A549 (cell line): ENCODE measurements at regions not wholly inside any gene's neighbourhood (a gene's known extent, or its start where the extent isn't known, plus 50 kb on each side); places are given as distances from the start of the nearest gene placed in this dataset.

Experiments
- ATAC-seq, 2 experiments: fragments of 200-7000 bp in 1 of 2; fragments of >200 bp in 1 of 2; cut with Nextera tagmentation in 1 of 2; cut with Tn5 transposase in 1 of 2; 3 replicates each; pipeline versions ENCODE4 v1.8.0 to v1.9.1; 2018 to 2020; ENCODE audit warnings: mild to moderate bottlenecking in 1 of 2, moderate library complexity in 1 of 2
- CTCF ChIA-PET: fragments of 300-600 bp; sonication (Branson Sonifier 250); formaldehyde crosslinking; extraction: SDS; loops from one replicate; lab custom pipeline; 2021; ENCODE audit warnings: antibody characterized with exemption, inconsistent platforms; lab: Yijun Ruan, JAX
- POLR2A ChIA-PET: fragments of 350-600 bp; formaldehyde crosslinking; extraction: SDS; loops from one replicate; lab custom pipeline; 2021; ENCODE audit warnings: antibody characterized with exemption, inconsistent platforms; lab: Yijun Ruan, JAX
- DNase-seq, 2 experiments: peaks; one replicate each; pipeline versions ENCODE4 v3.0.0 to v3.0.0-alpha.2; 2011 to 2016; ENCODE audit warnings: low read depth in 1 of 2, low spot score in 1 of 2
- FAIRE-seq: peaks from 2 replicates; lab custom pipeline; 2011; peaks lifted over from hg19 to GRCh38; lab: Jason Lieb, UNC
- H3K27ac ChIP-seq, 2 experiments: fragments of >200 bp; sonication (Bioruptor Twin); formaldehyde crosslinking; 3 replicates each; pipeline ENCODE4 v1.5.1; 2016 to 2017
- H3K4me1 ChIP-seq: fragments of >200 bp; sonication (Bioruptor Twin); formaldehyde crosslinking; 3 replicates; pipeline ENCODE4 v1.6.1; 2016
- H3K4me2 ChIP-seq: fragments of >200 bp; sonication (Bioruptor Twin); formaldehyde crosslinking; 3 replicates; pipeline ENCODE4 v1.6.1; 2016
- H3K4me3 ChIP-seq: fragments of >200 bp; sonication (Bioruptor Twin); formaldehyde crosslinking; 3 replicates; pipeline ENCODE4 v1.5.1; 2016
- H3K9me3 ChIP-seq: fragments of >200 bp; sonication (Bioruptor Twin); formaldehyde crosslinking; 3 replicates; pipeline ENCODE4 v1.6.1; 2016
- BHLHE40 ChIP-seq: IDR thresholded peaks from 2 replicates; pipeline ENCODE4 v1.6.1; 2012; ENCODE audit warnings: low read depth, low read length, inconsistent platforms
- CBX2 ChIP-seq: fragments of 200-600 bp; sonication (generic); IDR thresholded peaks from 2 replicates; pipeline ENCODE4 v1.6.1; 2016; ENCODE audit warnings: low read depth, mild to moderate bottlenecking, borderline replicate concordance
- CBX8 ChIP-seq: fragments of 200-600 bp; sonication (generic); IDR thresholded peaks from 2 replicates; pipeline ENCODE4 v1.6.1; 2016
- CHD2 ChIP-seq: fragments of 150-350 bp; IDR thresholded peaks from 2 replicates; pipeline ENCODE4 v1.6.1; 2014; ENCODE audit warnings: low read length; ENCODE audit not compliant: partially characterized antibody
- ELK1 ChIP-seq: fragments of 150-350 bp; IDR thresholded peaks from 2 replicates; pipeline ENCODE4 v1.6.1; 2014; ENCODE audit warnings: low read depth, mild to moderate bottlenecking, low read length
- FOSB ChIP-seq: fragments of 250-450 bp; sonication (Bioruptor Pico); IDR thresholded peaks from 2 replicates; pipeline ENCODE4 v1.5.0; 2020; ENCODE audit warnings: mild to moderate bottlenecking, moderate library complexity
- HDAC2 ChIP-seq: fragments of 200-600 bp; sonication (generic); IDR thresholded peaks from 2 replicates; pipeline ENCODE4 v1.6.1; 2016
- HEYL ChIP-seq: fragments of 250-450 bp; sonication (Bioruptor Pico); IDR thresholded peaks from 2 replicates; pipeline ENCODE4 v1.8.0; 2021; ENCODE audit warnings: mild to moderate bottlenecking, moderate library complexity
- HMGXB4 ChIP-seq: fragments of 250-450 bp; sonication (Bioruptor Pico); IDR thresholded peaks from 2 replicates; pipeline ENCODE4 v1.5.0; 2021; ENCODE audit warnings: mild to moderate bottlenecking, moderate library complexity, borderline replicate concordance
- HOXA7 ChIP-seq: fragments of 250-450 bp; sonication (Bioruptor Pico); IDR thresholded peaks from 2 replicates; pipeline ENCODE4 v1.5.0; 2020; ENCODE audit warnings: mild to moderate bottlenecking, moderate library complexity
- JUN ChIP-seq, 2 experiments: fragments of >200 bp; sonication (Bioruptor Twin); formaldehyde crosslinking; IDR thresholded peaks; 2 replicates in 1 of 2; 3 replicates in 1 of 2; pipeline ENCODE4 v1.6.1; 2016 to 2017
- JUNB ChIP-seq: fragments of >200 bp; sonication (Bioruptor Twin); formaldehyde crosslinking; IDR thresholded peaks from 2 replicates; pipeline ENCODE4 v1.6.1; 2016
- MAZ ChIP-seq: fragments of 150-350 bp; IDR thresholded peaks from 2 replicates; pipeline ENCODE4 v1.6.1; 2014; ENCODE audit warnings: antibody characterized with exemption, low read depth, low read length, borderline replicate concordance
- NFE2L2 ChIP-seq: fragments of 150-350 bp; conservative IDR thresholded peaks from 2 replicates; pipeline ENCODE4 v1.6.1; 2014; ENCODE audit warnings: low read length
- NPAS2 ChIP-seq: fragments of 250-450 bp; sonication (Bioruptor Pico); IDR thresholded peaks from 2 replicates; pipeline ENCODE4 v1.8.0; 2022; ENCODE audit warnings: mild to moderate bottlenecking, moderate library complexity, borderline replicate concordance
- NR3C1 ChIP-seq: fragments of >200 bp; sonication (Bioruptor Twin); formaldehyde crosslinking; IDR thresholded peaks from 3 replicates; pipeline ENCODE4 v1.6.1; 2017
- PBX3 ChIP-seq: IDR thresholded peaks from 2 replicates; pipeline ENCODE4 v1.6.1; 2012
- PHF8 ChIP-seq: fragments of 200-600 bp; sonication (generic); IDR thresholded peaks from 2 replicates; pipeline ENCODE4 v1.6.1; 2016; ENCODE audit warnings: low read depth, mild to moderate bottlenecking, antibody characterized with exemption, moderate library complexity, borderline replicate concordance
- RAD21 ChIP-seq, 2 experiments: fragments of >200 bp in 1 of 2; sonication (Bioruptor Twin) in 1 of 2; formaldehyde crosslinking in 1 of 2; IDR thresholded peaks in 1 of 2; conservative IDR thresholded peaks in 1 of 2; 2 replicates in 1 of 2; 3 replicates in 1 of 2; pipeline ENCODE4 v1.6.1; 2012 to 2018; ENCODE audit warnings: inconsistent platforms in 1 of 2
- TP53 ChIP-seq: fragments of 250-450 bp; sonication (Bioruptor Pico); IDR thresholded peaks from 2 replicates; pipeline ENCODE4 v1.5.0; 2021; ENCODE audit warnings: mild to moderate bottlenecking, moderate library complexity
- ZFP36 ChIP-seq: fragments of 450-650 bp; IDR thresholded peaks from 2 replicates; pipeline ENCODE4 v1.6.1; 2014; ENCODE audit warnings: borderline replicate concordance; ENCODE audit not compliant: partially characterized antibody
- ZNF302 ChIP-seq: fragments of 250-450 bp; sonication (Bioruptor Pico); IDR thresholded peaks from 2 replicates; pipeline ENCODE4 v1.9.0; 2021; ENCODE audit warnings: inconsistent platforms, mild to moderate bottlenecking, moderate library complexity
- ZSCAN20 ChIP-seq: fragments of 250-450 bp; sonication (Bioruptor Pico); IDR thresholded peaks from 2 replicates; pipeline ENCODE4 v1.8.0; 2022; ENCODE audit warnings: mild to moderate bottlenecking, moderate library complexity
- WGBS: methylation state at CpG from one replicate; pipeline ENCODE4 v1.1.6; 2017; ENCODE audit errors: missing lambda C conversion rate; 5-methylcytosine and 5-hydroxymethylcytosine counted together
- TF ChIP-seq, protein P1 (sequence below): fragments of 450-650 bp; IDR thresholded peaks from 2 replicates; pipeline ENCODE4 v1.6.1; 2014; ENCODE audit warnings: antibody characterized with exemption

GRCh38 chr13:54356209-54356608, 1327.6 kb downstream of the OLFM4 start:
- no peak for FAIRE-seq
- TF ChIP-seq CHD2 (no peak), HMGXB4 (no peak), CBX8 (no peak), ELK1 (no peak), ZNF302 (CRISPR knock-in tag) (no peak)
- DNase-seq = no peak
- H3K27ac ChIP-seq = no peak overlapping the region
- no peaks in the 10 kb centered on the region for H3K4me1 ChIP-seq
- no peak for ATAC-seq
- CTCF ChIA-PET = no interaction called here
- H3K9me3 ChIP-seq = no peaks in the 10 kb centered on the region
- H3K4me3 ChIP-seq = no peak overlapping the region
- POLR2A ChIA-PET = no interaction called here
- no peak overlapping the region for H3K4me2 ChIP-seq

DNA sequence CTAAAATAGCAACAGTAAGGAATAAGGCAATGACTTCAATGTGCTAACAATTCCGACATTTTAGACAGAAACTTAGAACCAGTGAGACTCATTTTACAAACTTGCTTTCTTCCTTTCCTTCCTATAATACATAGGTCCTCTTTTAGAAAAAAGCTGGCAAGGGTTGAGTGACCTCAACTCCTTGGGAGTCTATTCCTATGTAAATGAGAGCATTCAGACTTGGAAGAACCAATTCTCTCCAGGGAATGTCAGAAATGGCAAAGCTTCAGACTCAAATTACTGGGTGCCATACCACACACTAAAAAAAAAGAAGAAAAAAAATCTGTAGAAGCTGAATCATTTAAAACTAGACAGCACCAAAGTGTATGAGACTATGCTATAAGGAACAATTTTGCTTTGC, 1328.2 kb downstream of the OLFM4 start:
- CTCF ChIA-PET = no interaction called here
- H3K9me3 ChIP-seq = no peaks in the 10 kb centered on the region
- FAIRE-seq (no peak), ATAC-seq (no peak)
- H3K4me1 ChIP-seq = no peaks in the 10 kb centered on the region
- TF ChIP-seq NFE2L2 = no peak
- TF ChIP-seq TP53 (CRISPR knock-in tag) = no peak
- TF ChIP-seq PBX3 = no peak
- no peak for TF ChIP-seq RAD21 (conservative IDR thresholded peaks at IDR 0.05 in 1 of 2, IDR thresholded peaks at IDR 0.05 in 1 of 2)
- TF ChIP-seq FOSB (CRISPR knock-in tag) = no peak
- no peak for TF ChIP-seq HMGXB4
- no peak for TF ChIP-seq BHLHE40
- no peak for TF ChIP-seq JUN (IDR thresholded peaks at IDR 0.05)
- no peak for TF ChIP-seq JUNB
- no peak for TF ChIP-seq HOXA7 (CRISPR knock-in tag)
- TF ChIP-seq, all 56 proteins: peak for 0
- POLR2A ChIA-PET = no interaction called here
- WGBS = 0% methylated on average over 1 of the region's 1 CpG
- no peak for DNase-seq
- no peak overlapping the region for H3K27ac ChIP-seq
- no peak overlapping the region for H3K4me2 ChIP-seq
- H3K4me3 ChIP-seq = no peak overlapping the region

DNA sequence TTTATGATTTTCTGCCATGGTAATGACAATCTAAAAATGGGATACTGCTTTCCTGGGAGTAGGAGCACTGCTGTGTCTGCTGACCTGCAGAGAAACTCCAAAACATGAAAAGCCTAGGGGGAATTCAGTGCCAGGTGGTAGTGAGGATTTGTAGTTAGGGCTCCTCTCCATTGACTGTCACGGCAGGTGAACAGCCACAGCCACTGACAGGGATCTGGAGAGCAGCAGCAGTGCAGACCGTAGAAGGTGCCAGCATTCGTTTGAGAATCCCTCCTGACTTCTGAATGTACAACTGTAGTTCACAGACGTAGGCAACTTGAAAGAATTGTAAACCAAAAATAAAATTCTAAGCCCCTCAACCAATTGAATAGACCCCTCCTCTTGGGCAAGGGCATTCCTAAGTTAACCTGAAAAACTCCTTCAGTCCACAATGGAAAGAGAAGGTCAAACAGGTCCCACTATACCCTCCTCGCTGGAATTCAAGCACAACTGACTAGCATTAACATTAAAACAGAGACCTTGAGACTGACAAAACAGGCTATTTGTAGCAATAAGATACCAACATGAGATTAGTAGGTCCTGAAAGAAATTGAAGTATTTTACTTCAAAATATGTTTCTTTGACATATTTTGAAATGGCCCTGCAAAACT, 1328.8 kb downstream of the OLFM4 start:
- no peak for FAIRE-seq
- no peak for ATAC-seq
- WGBS = 3% methylated on average over 5 of the region's 5 CpGs
- Histone ChIP-seq H3K4me1 (no peaks in the 10 kb centered on the region), H3K4me2 (no peak overlapping the region), H3K9me3 (no peaks in the 10 kb centered on the region), H3K27ac (no peak overlapping the region), H3K4me3 (no peak overlapping the region)
- POLR2A ChIA-PET = no interaction called here
- DNase-seq = no peak
- CTCF ChIA-PET = no interaction called here
- no peak for TF ChIP-seq ZFP36
- no peak for TF ChIP-seq PHF8
- TF ChIP-seq CBX2 = no peak
- no peak for TF ChIP-seq ZSCAN20
- TF ChIP-seq BHLHE40 = no peak
- TF ChIP-seq MAZ = no peak
- TF ChIP-seq HDAC2 = no peak
- TF ChIP-seq ELK1 = no peak
- TF ChIP-seq NR3C1 = no peak
- no peak for TF ChIP-seq NPAS2 (CRISPR knock-in tag)
- TF ChIP-seq HEYL (CRISPR knock-in tag) = no peak
- TF ChIP-seq, protein P1, sequence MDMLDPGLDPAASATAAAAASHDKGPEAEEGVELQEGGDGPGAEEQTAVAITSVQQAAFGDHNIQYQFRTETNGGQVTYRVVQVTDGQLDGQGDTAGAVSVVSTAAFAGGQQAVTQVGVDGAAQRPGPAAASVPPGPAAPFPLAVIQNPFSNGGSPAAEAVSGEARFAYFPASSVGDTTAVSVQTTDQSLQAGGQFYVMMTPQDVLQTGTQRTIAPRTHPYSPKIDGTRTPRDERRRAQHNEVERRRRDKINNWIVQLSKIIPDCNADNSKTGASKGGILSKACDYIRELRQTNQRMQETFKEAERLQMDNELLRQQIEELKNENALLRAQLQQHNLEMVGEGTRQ = no peak
